K562 (cell line): ENCODE measurements at regions not wholly inside any gene's neighbourhood (a gene's known extent, or its start where the extent isn't known, plus 50 kb on each side); places are given as distances from the start of the nearest gene placed in this dataset.

ENCODE experiments used
- CBFA2T3 ChIP-seq: fragments of 450-650 bp; IDR thresholded peaks from 2 replicates; pipeline ENCODE4 v1.6.1; 2017
- DIDO1 ChIP-seq: fragments of 450-650 bp; IDR thresholded peaks from 2 replicates; pipeline ENCODE4 v1.6.1; 2016; ENCODE audit warnings: low read depth, missing biosample characterization, missing genetic modification characterization
- DNMT1 ChIP-seq: fragments of 450-650 bp; IDR thresholded peaks from 2 replicates; pipeline ENCODE4 v1.6.1; 2016; ENCODE audit warnings: antibody characterized with exemption, mild to moderate bottlenecking
- FOXK1 ChIP-seq: sonication (generic); formaldehyde crosslinking; IDR thresholded peaks from 2 replicates; pipeline ENCODE4 v1.8.0; 2022; ENCODE audit warnings: missing genetic modification reagents, mild to moderate bottlenecking, borderline replicate concordance
- HNRNPLL ChIP-seq: fragments of 200-400 bp; formaldehyde crosslinking; IDR thresholded peaks from 2 replicates; pipeline ENCODE4 v1.6.1; 2017; ENCODE audit warnings: low read length, low read depth, mild to moderate bottlenecking; ENCODE audit not compliant: poor library complexity, severe bottlenecking
- NBN ChIP-seq: fragments of 450-650 bp; IDR thresholded peaks from 2 replicates; pipeline ENCODE4 v1.6.1; 2016; ENCODE audit warnings: low read depth, mild to moderate bottlenecking
- SOX6 ChIP-seq: fragments of 450-650 bp; IDR thresholded peaks from 2 replicates; pipeline ENCODE4 v1.6.1; 2014; ENCODE audit warnings: mild to moderate bottlenecking
- TOE1 ChIP-seq, 2 experiments: fragments of 450-650 bp in 1 of 2; sonication (generic) in 1 of 2; formaldehyde crosslinking in 1 of 2; IDR thresholded peaks; 2 replicates each; pipeline versions ENCODE4 v1.7.1 to v1.8.0; 2016 to 2022; ENCODE audit warnings: borderline replicate concordance in 2 of 2, mild to moderate bottlenecking in 2 of 2, antibody characterized with exemption in 1 of 2, inconsistent platforms in 1 of 2, low read depth in 1 of 2, missing genetic modification reagents in 1 of 2, moderate library complexity in 1 of 2
- ZBTB17 ChIP-seq: fragments of 450-650 bp; formaldehyde crosslinking; IDR thresholded peaks from 2 replicates; pipeline ENCODE4 v1.4.0; 2020; ENCODE audit warnings: mild to moderate bottlenecking
- ZNF23 ChIP-seq: fragments of 250-450 bp; sonication (Bioruptor Pico); IDR thresholded peaks from 2 replicates; pipeline ENCODE4 v1.4.0; 2020; ENCODE audit warnings: mild to moderate bottlenecking
- TF ChIP-seq, protein P1 (sequence below): fragments of 250-450 bp; sonication (Bioruptor Pico); IDR thresholded peaks from 2 replicates; pipeline ENCODE4 v1.8.0; 2021; ENCODE audit warnings: moderate library complexity, mild to moderate bottlenecking, inconsistent platforms
- TF ChIP-seq, protein P2 (sequence below): fragments of 450-650 bp; formaldehyde crosslinking; conservative IDR thresholded peaks from 2 replicates; pipeline ENCODE4 v1.4.0; 2022; ENCODE audit warnings: mild to moderate bottlenecking, missing genetic modification characterization
- TF ChIP-seq, protein P3 (sequence below): sonication (generic); formaldehyde crosslinking; IDR thresholded peaks from 2 replicates; pipeline ENCODE4 v1.8.1; 2022; ENCODE audit warnings: missing genetic modification reagents
- TF ChIP-seq, protein P4 (sequence below): sonication (generic); formaldehyde crosslinking; IDR thresholded peaks from 2 replicates; pipeline ENCODE4 v1.8.1; 2023; ENCODE audit warnings: mild to moderate bottlenecking, missing genetic modification reagents
- TF ChIP-seq, protein P5 (sequence below): fragments of 250-450 bp; sonication (Bioruptor Pico); IDR thresholded peaks from 2 replicates; pipeline ENCODE4 v1.5.0; 2021; ENCODE audit warnings: mild to moderate bottlenecking, moderate library complexity
- TF ChIP-seq, protein P6 (sequence below): fragments of 450-650 bp; IDR thresholded peaks from 2 replicates; pipeline ENCODE4 v1.6.1; 2016; ENCODE audit warnings: missing biosample characterization, missing genetic modification characterization
- TF ChIP-seq, protein P7 (sequence below): fragments of 450-650 bp; formaldehyde crosslinking; IDR thresholded peaks from 2 replicates; pipeline ENCODE4 v1.4.0; 2022; ENCODE audit warnings: missing genetic modification characterization

DNA sequence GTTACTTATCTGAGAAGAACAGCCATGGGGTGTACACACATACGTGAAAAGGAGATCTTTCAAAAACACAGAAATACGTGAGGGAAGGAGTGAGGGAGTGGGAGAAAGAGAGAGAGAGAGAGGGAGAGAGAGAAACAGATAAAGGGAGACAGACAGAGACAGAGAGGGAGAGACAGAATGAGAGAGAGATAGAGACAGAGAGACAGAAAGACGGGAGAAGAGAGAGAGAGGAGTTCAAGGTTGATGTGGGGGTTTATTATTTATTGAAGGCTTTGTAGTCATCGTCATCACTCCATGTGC lies 64.0 kb downstream of the CHST2 start (continued):
- peak; percentile 91 for TF ChIP-seq NBN
- 0 out of 2 replicates have a peak, but pooled peaks have one; percentile 39 for TF ChIP-seq SOX6
- TF ChIP-seq FOXK1 (CRISPR knock-in tag), result no peak
- TF ChIP-seq DIDO1 (tag), result no peak
- peak; percentile 91 for TF ChIP-seq CBFA2T3
- no peak for TF ChIP-seq ZNF23 (CRISPR knock-in tag)
- TF ChIP-seq, protein P1, sequence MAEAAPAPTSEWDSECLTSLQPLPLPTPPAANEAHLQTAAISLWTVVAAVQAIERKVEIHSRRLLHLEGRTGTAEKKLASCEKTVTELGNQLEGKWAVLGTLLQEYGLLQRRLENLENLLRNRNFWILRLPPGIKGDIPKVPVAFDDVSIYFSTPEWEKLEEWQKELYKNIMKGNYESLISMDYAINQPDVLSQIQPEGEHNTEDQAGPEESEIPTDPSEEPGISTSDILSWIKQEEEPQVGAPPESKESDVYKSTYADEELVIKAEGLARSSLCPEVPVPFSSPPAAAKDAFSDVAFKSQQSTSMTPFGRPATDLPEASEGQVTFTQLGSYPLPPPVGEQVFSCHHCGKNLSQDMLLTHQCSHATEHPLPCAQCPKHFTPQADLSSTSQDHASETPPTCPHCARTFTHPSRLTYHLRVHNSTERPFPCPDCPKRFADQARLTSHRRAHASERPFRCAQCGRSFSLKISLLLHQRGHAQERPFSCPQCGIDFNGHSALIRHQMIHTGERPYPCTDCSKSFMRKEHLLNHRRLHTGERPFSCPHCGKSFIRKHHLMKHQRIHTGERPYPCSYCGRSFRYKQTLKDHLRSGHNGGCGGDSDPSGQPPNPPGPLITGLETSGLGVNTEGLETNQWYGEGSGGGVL, result no peak
- TF ChIP-seq, protein P2, sequence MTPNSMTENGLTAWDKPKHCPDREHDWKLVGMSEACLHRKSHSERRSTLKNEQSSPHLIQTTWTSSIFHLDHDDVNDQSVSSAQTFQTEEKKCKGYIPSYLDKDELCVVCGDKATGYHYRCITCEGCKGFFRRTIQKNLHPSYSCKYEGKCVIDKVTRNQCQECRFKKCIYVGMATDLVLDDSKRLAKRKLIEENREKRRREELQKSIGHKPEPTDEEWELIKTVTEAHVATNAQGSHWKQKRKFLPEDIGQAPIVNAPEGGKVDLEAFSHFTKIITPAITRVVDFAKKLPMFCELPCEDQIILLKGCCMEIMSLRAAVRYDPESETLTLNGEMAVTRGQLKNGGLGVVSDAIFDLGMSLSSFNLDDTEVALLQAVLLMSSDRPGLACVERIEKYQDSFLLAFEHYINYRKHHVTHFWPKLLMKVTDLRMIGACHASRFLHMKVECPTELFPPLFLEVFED (CRISPR knock-in tag), result peak; percentile 92; the same call in 1 of the 2 replicates
- TF ChIP-seq, protein P3, sequence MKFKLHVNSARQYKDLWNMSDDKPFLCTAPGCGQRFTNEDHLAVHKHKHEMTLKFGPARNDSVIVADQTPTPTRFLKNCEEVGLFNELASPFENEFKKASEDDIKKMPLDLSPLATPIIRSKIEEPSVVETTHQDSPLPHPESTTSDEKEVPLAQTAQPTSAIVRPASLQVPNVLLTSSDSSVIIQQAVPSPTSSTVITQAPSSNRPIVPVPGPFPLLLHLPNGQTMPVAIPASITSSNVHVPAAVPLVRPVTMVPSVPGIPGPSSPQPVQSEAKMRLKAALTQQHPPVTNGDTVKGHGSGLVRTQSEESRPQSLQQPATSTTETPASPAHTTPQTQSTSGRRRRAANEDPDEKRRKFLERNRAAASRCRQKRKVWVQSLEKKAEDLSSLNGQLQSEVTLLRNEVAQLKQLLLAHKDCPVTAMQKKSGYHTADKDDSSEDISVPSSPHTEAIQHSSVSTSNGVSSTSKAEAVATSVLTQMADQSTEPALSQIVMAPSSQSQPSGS (CRISPR knock-in tag), result no peak
- TF ChIP-seq, protein P4, sequence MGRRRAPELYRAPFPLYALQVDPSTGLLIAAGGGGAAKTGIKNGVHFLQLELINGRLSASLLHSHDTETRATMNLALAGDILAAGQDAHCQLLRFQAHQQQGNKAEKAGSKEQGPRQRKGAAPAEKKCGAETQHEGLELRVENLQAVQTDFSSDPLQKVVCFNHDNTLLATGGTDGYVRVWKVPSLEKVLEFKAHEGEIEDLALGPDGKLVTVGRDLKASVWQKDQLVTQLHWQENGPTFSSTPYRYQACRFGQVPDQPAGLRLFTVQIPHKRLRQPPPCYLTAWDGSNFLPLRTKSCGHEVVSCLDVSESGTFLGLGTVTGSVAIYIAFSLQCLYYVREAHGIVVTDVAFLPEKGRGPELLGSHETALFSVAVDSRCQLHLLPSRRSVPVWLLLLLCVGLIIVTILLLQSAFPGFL (CRISPR knock-in tag), result no peak
- peak; percentile 39; the same call in 1 of the 2 replicates for TF ChIP-seq TOE1 (IDR thresholded peaks at IDR 0.05; ENCODE audit: borderline replicate concordance)
- no peak for TF ChIP-seq TOE1 (CRISPR knock-in tag; IDR thresholded peaks at IDR 0.05; ENCODE audit: borderline replicate concordance, low read depth)
- TF ChIP-seq, protein P5, sequence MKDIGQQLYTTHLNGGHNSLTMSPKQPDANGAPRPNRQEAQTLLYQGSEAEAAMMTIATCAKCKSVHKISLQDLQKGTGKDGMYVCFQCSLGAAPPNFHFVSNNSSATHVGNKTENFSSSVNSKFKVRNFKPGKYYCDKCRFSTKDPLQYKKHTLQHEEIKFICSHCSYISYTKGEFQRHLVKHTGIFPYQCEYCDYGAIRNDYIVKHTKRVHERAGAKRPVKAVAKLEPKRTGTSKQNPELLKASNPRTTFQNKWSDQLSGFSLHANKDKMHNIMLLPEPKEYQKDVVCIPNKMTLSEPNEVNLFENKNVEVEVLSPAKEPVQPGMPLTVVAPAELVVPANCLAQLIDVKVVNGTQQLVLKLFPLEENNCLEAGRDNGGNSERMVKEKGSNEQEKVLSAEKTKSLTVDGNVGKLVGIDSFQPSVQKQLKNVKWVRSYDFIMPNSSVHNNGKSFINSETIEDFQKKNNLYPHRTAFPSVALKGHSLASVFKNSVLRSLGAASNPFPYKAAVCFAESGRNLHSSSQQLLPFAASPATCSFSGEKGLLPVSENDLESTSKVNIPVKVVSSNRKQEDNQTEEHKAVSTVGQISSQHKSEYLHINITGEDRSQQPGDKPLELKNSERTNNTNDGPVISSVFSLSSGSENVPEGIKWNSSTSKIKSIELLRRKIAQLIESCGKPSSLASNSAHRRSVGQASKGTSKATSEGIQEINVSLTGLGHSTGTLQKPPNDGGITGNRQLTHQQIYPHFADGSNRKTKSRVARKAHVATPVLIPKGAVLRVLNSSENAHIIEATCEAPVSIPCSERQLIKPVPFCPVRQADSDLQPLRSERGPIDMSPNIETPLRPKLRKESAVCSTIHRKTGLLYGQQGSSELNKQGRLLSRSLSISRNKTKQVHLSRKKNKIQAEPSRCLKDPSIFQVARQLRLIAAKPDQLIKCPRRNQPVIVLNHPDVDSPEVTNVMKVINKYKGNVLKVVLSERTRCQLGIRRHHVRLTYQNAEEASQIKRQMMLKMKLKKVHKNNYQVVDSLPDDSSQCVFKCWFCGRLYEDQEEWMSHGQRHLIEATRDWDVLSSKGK, result no peak
- TF ChIP-seq, protein P6, sequence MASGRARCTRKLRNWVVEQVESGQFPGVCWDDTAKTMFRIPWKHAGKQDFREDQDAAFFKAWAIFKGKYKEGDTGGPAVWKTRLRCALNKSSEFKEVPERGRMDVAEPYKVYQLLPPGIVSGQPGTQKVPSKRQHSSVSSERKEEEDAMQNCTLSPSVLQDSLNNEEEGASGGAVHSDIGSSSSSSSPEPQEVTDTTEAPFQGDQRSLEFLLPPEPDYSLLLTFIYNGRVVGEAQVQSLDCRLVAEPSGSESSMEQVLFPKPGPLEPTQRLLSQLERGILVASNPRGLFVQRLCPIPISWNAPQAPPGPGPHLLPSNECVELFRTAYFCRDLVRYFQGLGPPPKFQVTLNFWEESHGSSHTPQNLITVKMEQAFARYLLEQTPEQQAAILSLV (tag), result no peak
- TF ChIP-seq, protein P7, sequence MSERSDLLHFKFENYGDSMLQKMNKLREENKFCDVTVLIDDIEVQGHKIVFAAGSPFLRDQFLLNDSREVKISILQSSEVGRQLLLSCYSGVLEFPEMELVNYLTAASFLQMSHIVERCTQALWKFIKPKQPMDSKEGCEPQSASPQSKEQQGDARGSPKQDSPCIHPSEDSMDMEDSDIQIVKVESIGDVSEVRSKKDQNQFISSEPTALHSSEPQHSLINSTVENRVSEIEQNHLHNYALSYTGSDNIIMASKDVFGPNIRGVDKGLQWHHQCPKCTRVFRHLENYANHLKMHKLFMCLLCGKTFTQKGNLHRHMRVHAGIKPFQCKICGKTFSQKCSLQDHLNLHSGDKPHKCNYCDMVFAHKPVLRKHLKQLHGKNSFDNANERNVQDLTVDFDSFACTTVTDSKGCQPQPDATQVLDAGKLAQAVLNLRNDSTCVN (CRISPR knock-in tag), result peak; percentile 94
- no peak for TF ChIP-seq ZBTB17 (CRISPR knock-in tag)
- 0 out of 2 replicates have a peak, but pooled peaks have one; percentile 42 for TF ChIP-seq DNMT1
- TF ChIP-seq HNRNPLL, result no peak
